SK-N-SH (cell line): ENCODE measurements at regions not wholly inside any gene's neighbourhood (a gene's known extent, or its start where the extent isn't known, plus 50 kb on each side); places are given as distances from the start of the nearest gene placed in this dataset.

Experiments used
- CTCF ChIA-PET: fragments of 300-600, 350-600 bp; formaldehyde crosslinking; extraction: SDS; loops from one replicate; lab custom pipeline; 2021; lab: Yijun Ruan, JAX
- POLR2A ChIA-PET: fragments of 350-600 bp; sonication (Branson Sonifier 250); formaldehyde crosslinking; extraction: SDS; loops from one replicate; lab custom pipeline; 2020; ENCODE audit warnings: antibody characterized with exemption, inconsistent platforms; lab: Yijun Ruan, JAX
- DNase-seq: peaks from one replicate; pipeline ENCODE4 v3.0.0; 2012
- H2AFZ ChIP-seq: fragments of 200-600 bp; sonication (generic); 2 replicates; pipeline ENCODE4 v1.8.1; 2016; ENCODE audit warnings: antibody characterized with exemption, mild to moderate bottlenecking, low read depth
- H3F3A ChIP-seq: fragments of 200-600 bp; sonication (generic); replicated peaks from 2 replicates; pipeline ENCODE3; 2016; ENCODE audit warnings: antibody characterized with exemption, mild to moderate bottlenecking; ENCODE audit not compliant: insufficient read depth
- H3K27ac ChIP-seq, 2 experiments: fragments of 200-500 bp in 1 of 2; fragments of 200-600 bp in 1 of 2; sonication (Bioruptor generic) in 1 of 2; sonication (generic), shearing (Covaris generic) in 1 of 2; 2 replicates each; pipeline versions ENCODE4 v1.5.1 to v1.6.1; 2014 to 2016; ENCODE audit warnings: low read depth in 2 of 2, inconsistent platforms in 1 of 2, low read length in 1 of 2, mild to moderate bottlenecking in 1 of 2, mixed read lengths in 1 of 2
- H3K27me3 ChIP-seq: fragments of 200-600 bp; sonication (generic), shearing (Covaris generic); 2 replicates; pipeline ENCODE4 v1.6.1; 2016; ENCODE audit warnings: mixed run types; ENCODE audit not compliant: insufficient read depth
- H3K36me3 ChIP-seq, 2 experiments: fragments of 200-500 bp in 1 of 2; fragments of 200-600 bp in 1 of 2; sonication (Bioruptor generic) in 1 of 2; sonication (generic) in 1 of 2; replicated peaks in 1 of 2; 2 replicates each; pipeline versions ENCODE3 to v1.5.1; 2014 to 2016; ENCODE audit warnings: low read length in 1 of 2, mild to moderate bottlenecking in 1 of 2; ENCODE audit not compliant: insufficient read depth in 2 of 2, control insufficient read depth in 1 of 2
- H3K4me1 ChIP-seq, 2 experiments: fragments of 200-500 bp in 1 of 2; fragments of 200-600 bp in 1 of 2; sonication (Bioruptor generic) in 1 of 2; sonication (generic), shearing (Covaris generic) in 1 of 2; 2 replicates each; pipeline versions ENCODE4 v1.5.1 to v1.6.1; 2014 to 2016; ENCODE audit warnings: low read depth in 1 of 2, low read length in 1 of 2, mixed run types in 1 of 2; ENCODE audit not compliant: insufficient read depth in 2 of 2, control insufficient read depth in 1 of 2
- H3K4me2 ChIP-seq: fragments of 200-600 bp; sonication (generic), shearing (Covaris generic); 2 replicates; pipeline ENCODE4 v1.6.1; 2017; ENCODE audit warnings: mixed run types
- H3K4me3 ChIP-seq, 2 experiments: fragments of 200-500 bp in 1 of 2; fragments of 200-600 bp in 1 of 2; sonication (Bioruptor generic) in 1 of 2; sonication (generic), shearing (Covaris generic) in 1 of 2; 2 replicates each; pipeline versions ENCODE4 v1.5.1 to v1.8.1; 2014 to 2016; ENCODE audit warnings: low read depth in 2 of 2, inconsistent platforms in 1 of 2, low read length in 1 of 2, mild to moderate bottlenecking in 1 of 2, mixed read lengths in 1 of 2, moderate library complexity in 1 of 2
- H3K79me2 ChIP-seq: fragments of 200-600 bp; sonication (generic); 2 replicates; pipeline ENCODE4 v1.8.1; 2017; ENCODE audit warnings: mild to moderate bottlenecking; ENCODE audit not compliant: insufficient read depth
- H3K9ac ChIP-seq: fragments of 200-600 bp; sonication (generic); 2 replicates; pipeline ENCODE4 v1.6.1; 2017; ENCODE audit warnings: mixed run types
- H3K9me2 ChIP-seq: fragments of 200-600 bp; sonication (generic); 2 replicates; pipeline ENCODE4 v1.6.1; 2017; ENCODE audit warnings: mixed run types
- H3K9me3 ChIP-seq: fragments of 200-600 bp; sonication (generic); 2 replicates; pipeline ENCODE4 v1.6.1; 2017; ENCODE audit warnings: mixed run types, mild to moderate bottlenecking, moderate library complexity
- H4K20me1 ChIP-seq: fragments of 200-600 bp; sonication (generic); 2 replicates; pipeline ENCODE4 v1.6.1; 2017; ENCODE audit warnings: mild to moderate bottlenecking, mixed run types; ENCODE audit not compliant: insufficient read depth
- CHD2 ChIP-seq: fragments of 150-350 bp; IDR thresholded peaks from 2 replicates; pipeline ENCODE4 v1.6.1; 2018; ENCODE audit warnings: low read length; ENCODE audit not compliant: partially characterized antibody
- ELF1 ChIP-seq: IDR thresholded peaks from 2 replicates; pipeline ENCODE4 v1.4.0; 2012
- EZH2phosphoT487 ChIP-seq: fragments of 200-600 bp; sonication (generic); IDR thresholded peaks from 2 replicates; pipeline ENCODE4 v1.6.1; 2017; ENCODE audit warnings: low read depth, mixed run types, mild to moderate bottlenecking, antibody characterized with exemption, moderate library complexity, borderline replicate concordance
- FOSL2 ChIP-seq: IDR thresholded peaks from 2 replicates; pipeline ENCODE4 v1.4.0; 2012; ENCODE audit warnings: low read depth, mild to moderate bottlenecking, moderate library complexity, borderline replicate concordance
- FOXJ3 ChIP-seq: sonication (generic); formaldehyde crosslinking; IDR thresholded peaks from 2 replicates; pipeline ENCODE4 v1.5.1; 2020; ENCODE audit warnings: mild to moderate bottlenecking, missing genetic modification reagents
- FOXM1 ChIP-seq: IDR thresholded peaks from 2 replicates; pipeline ENCODE4 v1.4.0; 2012; ENCODE audit warnings: low read depth, mild to moderate bottlenecking
- GABPA ChIP-seq: IDR thresholded peaks from 2 replicates; pipeline ENCODE4 v1.4.0; 2012; ENCODE audit warnings: low read depth, mild to moderate bottlenecking
- GATA2 ChIP-seq: sonication (generic); formaldehyde crosslinking; IDR thresholded peaks from 2 replicates; pipeline ENCODE4 v1.5.0; 2020; ENCODE audit warnings: mild to moderate bottlenecking, missing genetic modification reagents
- JUND ChIP-seq: IDR thresholded peaks from 2 replicates; pipeline ENCODE4 v1.4.0; 2012
- MEF2A ChIP-seq: IDR thresholded peaks from 2 replicates; pipeline ENCODE4 v1.4.0; 2012; ENCODE audit warnings: low read depth, borderline replicate concordance
- NFIC ChIP-seq: IDR thresholded peaks from 2 replicates; pipeline ENCODE4 v1.4.0; 2012; ENCODE audit warnings: borderline replicate concordance
- NRF1 ChIP-seq: IDR thresholded peaks from 2 replicates; pipeline ENCODE4 v1.6.1; 2012; ENCODE audit warnings: low read depth, mild to moderate bottlenecking, low read length
- POLR2AphosphoS5 ChIP-seq: IDR thresholded peaks from 2 replicates; pipeline ENCODE4 v1.6.1; 2012; ENCODE audit warnings: low read depth, low read length
- RAD21 ChIP-seq: IDR thresholded peaks from 2 replicates; pipeline ENCODE4 v1.6.1; 2012; ENCODE audit warnings: mild to moderate bottlenecking, low read length
- RFX5 ChIP-seq: IDR thresholded peaks from 2 replicates; pipeline ENCODE4 v1.6.1; 2012; ENCODE audit warnings: mild to moderate bottlenecking, improper control_type of control experiment, low read length
- RXRA ChIP-seq: IDR thresholded peaks from 2 replicates; pipeline ENCODE4 v1.4.0; 2012; ENCODE audit warnings: low read depth, mild to moderate bottlenecking, borderline replicate concordance
- TAF1 ChIP-seq: IDR thresholded peaks from 2 replicates; pipeline ENCODE4 v1.6.1; 2012; ENCODE audit warnings: low read depth, mild to moderate bottlenecking, low read length, moderate library complexity, borderline replicate concordance
- TCF12 ChIP-seq: IDR thresholded peaks from 2 replicates; pipeline ENCODE4 v1.4.0; 2012
- TEAD4 ChIP-seq: IDR thresholded peaks from 2 replicates; pipeline ENCODE4 v1.4.0; 2012; ENCODE audit warnings: mild to moderate bottlenecking, borderline replicate concordance; ENCODE audit not compliant: insufficient read depth
- YY1 ChIP-seq: IDR thresholded peaks from 2 replicates; pipeline ENCODE4 v1.4.0; 2012; ENCODE audit warnings: low read depth, mild to moderate bottlenecking
- WGBS: methylation state at CpG from one replicate; pipeline ENCODE4 v1.1.6; 2017; ENCODE audit warnings: low lambda C conversion rate; 5-methylcytosine and 5-hydroxymethylcytosine counted together
- TF ChIP-seq, protein P1 (sequence below): fragments of 150-350 bp; IDR thresholded peaks from 2 replicates; pipeline ENCODE4 v1.6.1; 2016; ENCODE audit warnings: mild to moderate bottlenecking, low read depth, low read length
- TF ChIP-seq, protein P2 (sequence below): IDR thresholded peaks from 2 replicates; pipeline ENCODE4 v1.4.0; 2012; ENCODE audit warnings: low read depth
- TF ChIP-seq, protein P3 (sequence below): fragments of 200-600 bp; sonication (generic); IDR thresholded peaks from 2 replicates; pipeline ENCODE4 v1.6.1; 2017; ENCODE audit warnings: antibody characterized with exemption, mild to moderate bottlenecking, moderate library complexity
- TF ChIP-seq, protein P4 (sequence below): IDR thresholded peaks from 2 replicates; pipeline ENCODE4; 2012

DNA sequence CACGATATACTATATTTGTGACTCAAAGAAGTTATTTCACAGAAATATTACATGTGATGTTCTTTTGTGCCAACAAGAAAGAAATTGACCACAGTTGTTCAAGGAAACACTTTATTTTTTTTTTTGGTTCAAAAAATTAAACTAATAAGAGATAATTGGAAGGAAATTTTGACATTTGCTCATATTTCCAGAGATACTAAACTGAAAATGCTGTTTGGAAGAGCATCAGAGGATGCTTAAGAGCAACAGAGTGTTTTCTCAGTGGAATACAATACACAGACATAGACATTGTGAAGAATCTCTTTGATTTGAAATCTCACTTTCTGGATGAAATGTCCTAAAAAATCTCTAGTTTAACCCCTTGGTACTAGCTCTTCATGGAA lies 760.4 kb upstream of the CXADR start:
- H2AFZ ChIP-seq, result no peak overlapping the region
- CTCF ChIA-PET, result no interaction called here
- H3K27ac ChIP-seq, result no peak overlapping the region
- TF ChIP-seq POLR2AphosphoS5 (no peak), GATA2 (no peak), GABPA (no peak), RXRA (no peak), MEF2A (no peak), NFIC (no peak), RFX5 (no peak)
- TF ChIP-seq, protein P1, sequence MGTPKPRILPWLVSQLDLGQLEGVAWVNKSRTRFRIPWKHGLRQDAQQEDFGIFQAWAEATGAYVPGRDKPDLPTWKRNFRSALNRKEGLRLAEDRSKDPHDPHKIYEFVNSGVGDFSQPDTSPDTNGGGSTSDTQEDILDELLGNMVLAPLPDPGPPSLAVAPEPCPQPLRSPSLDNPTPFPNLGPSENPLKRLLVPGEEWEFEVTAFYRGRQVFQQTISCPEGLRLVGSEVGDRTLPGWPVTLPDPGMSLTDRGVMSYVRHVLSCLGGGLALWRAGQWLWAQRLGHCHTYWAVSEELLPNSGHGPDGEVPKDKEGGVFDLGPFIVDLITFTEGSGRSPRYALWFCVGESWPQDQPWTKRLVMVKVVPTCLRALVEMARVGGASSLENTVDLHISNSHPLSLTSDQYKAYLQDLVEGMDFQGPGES, result no peak
- TF ChIP-seq, protein P2, sequence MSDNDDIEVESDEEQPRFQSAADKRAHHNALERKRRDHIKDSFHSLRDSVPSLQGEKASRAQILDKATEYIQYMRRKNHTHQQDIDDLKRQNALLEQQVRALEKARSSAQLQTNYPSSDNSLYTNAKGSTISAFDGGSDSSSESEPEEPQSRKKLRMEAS, result no peak
- no peak overlapping the region for H3K9ac ChIP-seq
- no peak overlapping the region for H3K4me3 ChIP-seq
- H3K4me1 ChIP-seq, result no peaks in the 10 kb centered on the region
- H3K36me3 ChIP-seq, result no peaks in the 10 kb centered on the region
- WGBS, result 65% methylated on average over 1 of the region's 1 CpG
- H3K79me2 ChIP-seq, result no peaks in the 10 kb centered on the region
- H3K9me2 ChIP-seq, result no peaks in the 10 kb centered on the region
- no peaks in the 10 kb centered on the region for H3K27me3 ChIP-seq
- H3K4me2 ChIP-seq, result no peak overlapping the region
- H3K9me3 ChIP-seq, result no peaks in the 10 kb centered on the region
- no peaks in the 10 kb centered on the region for H4K20me1 ChIP-seq
- POLR2A ChIA-PET, result no interaction called here
- no peak for DNase-seq
- H3F3A ChIP-seq, result no peaks in the 10 kb centered on the region

DNA sequence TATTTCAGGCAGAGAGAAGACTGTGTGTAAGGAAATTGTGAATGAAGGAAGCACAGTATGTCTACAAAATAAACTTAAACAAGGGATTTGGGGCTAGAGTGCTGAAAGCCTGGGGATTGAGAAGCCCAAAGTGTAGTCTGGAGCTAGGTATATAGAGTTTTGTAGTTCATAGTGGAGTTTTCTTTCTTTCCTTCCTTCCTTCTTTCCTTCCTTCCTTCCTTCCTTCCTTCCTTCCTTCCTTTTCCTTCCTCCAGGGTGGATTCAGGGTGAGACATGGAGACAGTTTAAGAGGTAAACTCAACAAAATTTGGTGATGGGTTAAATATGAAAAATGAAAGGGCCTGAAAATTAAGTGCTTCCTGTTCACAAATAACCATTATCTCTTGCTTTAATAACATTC lies 757.8 kb upstream of the CXADR start:
- H3K9ac ChIP-seq, result no peak overlapping the region
- no peaks in the 10 kb centered on the region for H3F3A ChIP-seq
- H3K79me2 ChIP-seq, result no peaks in the 10 kb centered on the region
- no peak overlapping the region for H3K4me3 ChIP-seq
- CTCF ChIA-PET, result no interaction called here
- H3K4me1 ChIP-seq, result no peaks in the 10 kb centered on the region
- H4K20me1 ChIP-seq, result no peaks in the 10 kb centered on the region
- POLR2A ChIA-PET, result no interaction called here
- H3K36me3 ChIP-seq, result no peaks in the 10 kb centered on the region
- no peaks in the 10 kb centered on the region for H3K27me3 ChIP-seq
- TF ChIP-seq TCF12 (no peak), CHD2 (no peak), FOXJ3 (no peak), TEAD4 (no peak), NFIC (no peak), ELF1 (no peak), EZH2phosphoT487 (no peak), NRF1 (no peak), FOXM1 (no peak), GATA2 (no peak), RFX5 (no peak), YY1 (no peak), JUND (no peak), RXRA (no peak), RAD21 (no peak), TAF1 (no peak), FOSL2 (no peak)
- TF ChIP-seq, protein P3, sequence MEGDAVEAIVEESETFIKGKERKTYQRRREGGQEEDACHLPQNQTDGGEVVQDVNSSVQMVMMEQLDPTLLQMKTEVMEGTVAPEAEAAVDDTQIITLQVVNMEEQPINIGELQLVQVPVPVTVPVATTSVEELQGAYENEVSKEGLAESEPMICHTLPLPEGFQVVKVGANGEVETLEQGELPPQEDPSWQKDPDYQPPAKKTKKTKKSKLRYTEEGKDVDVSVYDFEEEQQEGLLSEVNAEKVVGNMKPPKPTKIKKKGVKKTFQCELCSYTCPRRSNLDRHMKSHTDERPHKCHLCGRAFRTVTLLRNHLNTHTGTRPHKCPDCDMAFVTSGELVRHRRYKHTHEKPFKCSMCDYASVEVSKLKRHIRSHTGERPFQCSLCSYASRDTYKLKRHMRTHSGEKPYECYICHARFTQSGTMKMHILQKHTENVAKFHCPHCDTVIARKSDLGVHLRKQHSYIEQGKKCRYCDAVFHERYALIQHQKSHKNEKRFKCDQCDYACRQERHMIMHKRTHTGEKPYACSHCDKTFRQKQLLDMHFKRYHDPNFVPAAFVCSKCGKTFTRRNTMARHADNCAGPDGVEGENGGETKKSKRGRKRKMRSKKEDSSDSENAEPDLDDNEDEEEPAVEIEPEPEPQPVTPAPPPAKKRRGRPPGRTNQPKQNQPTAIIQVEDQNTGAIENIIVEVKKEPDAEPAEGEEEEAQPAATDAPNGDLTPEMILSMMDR, result no peak
- TF ChIP-seq, protein P4, sequence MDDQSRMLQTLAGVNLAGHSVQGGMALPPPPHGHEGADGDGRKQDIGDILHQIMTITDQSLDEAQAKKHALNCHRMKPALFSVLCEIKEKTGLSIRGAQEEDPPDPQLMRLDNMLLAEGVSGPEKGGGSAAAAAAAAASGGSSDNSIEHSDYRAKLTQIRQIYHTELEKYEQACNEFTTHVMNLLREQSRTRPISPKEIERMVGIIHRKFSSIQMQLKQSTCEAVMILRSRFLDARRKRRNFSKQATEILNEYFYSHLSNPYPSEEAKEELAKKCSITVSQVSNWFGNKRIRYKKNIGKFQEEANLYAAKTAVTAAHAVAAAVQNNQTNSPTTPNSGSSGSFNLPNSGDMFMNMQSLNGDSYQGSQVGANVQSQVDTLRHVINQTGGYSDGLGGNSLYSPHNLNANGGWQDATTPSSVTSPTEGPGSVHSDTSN, result no peak
- no peak overlapping the region for H2AFZ ChIP-seq
- no peaks in the 10 kb centered on the region for H3K9me3 ChIP-seq
- H3K9me2 ChIP-seq, result no peaks in the 10 kb centered on the region
- no peak overlapping the region for H3K27ac ChIP-seq
- H3K4me2 ChIP-seq, result no peak overlapping the region
- no peak for DNase-seq
